Natural killer cell (primary cell): ENCODE measurements at regions not wholly inside any gene's neighbourhood (a gene's known extent, or its start where the extent isn't known, plus 50 kb on each side); places are given as distances from the start of the nearest gene placed in this dataset.

Experiments
- ATAC-seq, 3 donors: fragments of 150-1000 bp in 2 of 3; fragments of 200-7000 bp in 1 of 3; cut with Tn5 transposase; 1 replicate in 1 of 3; 2 replicates in 2 of 3; pipeline ENCODE4 v1.10.0; 2021; ENCODE audit warnings: mild to moderate bottlenecking in 2 of 3, moderate library complexity in 2 of 3
- DNase-seq, 2 donors: peaks; one replicate each; pipeline versions ENCODE4 v3.0.0 to v3.0.0-alpha.2; 2013 to 2021; ENCODE audit warnings: mixed read lengths in 1 of 2
- H3K27ac ChIP-seq: one replicate; pipeline ENCODE4 v1.5.1; 2013; ENCODE audit warnings: mild to moderate bottlenecking, low read length
- H3K27me3 ChIP-seq: one replicate; pipeline ENCODE4 v1.6.1; 2013; ENCODE audit warnings: low read length; ENCODE audit not compliant: control insufficient read depth, insufficient read depth
- H3K36me3 ChIP-seq: one replicate; pipeline ENCODE4 v1.6.1; 2013; ENCODE audit warnings: low read length; ENCODE audit not compliant: control insufficient read depth, insufficient read depth
- H3K4me1 ChIP-seq: one replicate; pipeline ENCODE4 v1.6.1; 2013; ENCODE audit warnings: low read length; ENCODE audit not compliant: control insufficient read depth, insufficient read depth
- H3K4me3 ChIP-seq: one replicate; pipeline ENCODE4 v1.5.1; 2013; ENCODE audit warnings: low read length
- H3K9me3 ChIP-seq: one replicate; pipeline ENCODE4 v1.6.1; 2013; ENCODE audit warnings: low read length; ENCODE audit not compliant: control insufficient read depth, insufficient read depth
- H3K27ac Mint-ChIP-seq, 2 donors: one replicate each; pipeline ENCODE4 v1.8.0; 2022; ENCODE audit warnings: mild to moderate bottlenecking in 2 of 2, mixed read lengths in 2 of 2, moderate library complexity in 1 of 2
- H3K27me3 Mint-ChIP-seq, 2 donors: one replicate each; pipeline ENCODE4 v1.8.0; 2022; ENCODE audit warnings: low read depth in 2 of 2, mixed read lengths in 2 of 2
- H3K36me3 Mint-ChIP-seq: one replicate; pipeline ENCODE4 v1.8.0; 2022; ENCODE audit warnings: mixed read lengths
- H3K4me1 Mint-ChIP-seq, 2 donors: one replicate each; pipeline ENCODE4 v1.8.0; 2022; ENCODE audit warnings: mixed read lengths in 2 of 2
- H3K4me3 Mint-ChIP-seq: one replicate; pipeline ENCODE4 v1.8.0; 2022; ENCODE audit warnings: mild to moderate bottlenecking, moderate library complexity, mixed read lengths
- H3K9me3 Mint-ChIP-seq, 2 donors: one replicate each; pipeline ENCODE4 v1.8.0; 2022; ENCODE audit warnings: mixed read lengths in 2 of 2
- WGBS: methylation state at CpG from one replicate; pipeline ENCODE4 v1.1.7; 2013; ENCODE audit warnings: missing lambda C conversion rate; ENCODE audit not compliant: insufficient coverage; 5-methylcytosine and 5-hydroxymethylcytosine counted together
- intact Hi-C: fragments of 100-400 bp; cut with micrococcal nuclease; formaldehyde crosslinking; loops from one replicate; pipeline ENCODE4 v1.14.2; 2022
- TF ChIP-seq, protein P1 (sequence below): fragments of 200-600 bp; IDR thresholded peaks from one replicate; pipeline ENCODE4 v1.8.0; 2022; ENCODE audit warnings: antibody characterized with exemption

DNA sequence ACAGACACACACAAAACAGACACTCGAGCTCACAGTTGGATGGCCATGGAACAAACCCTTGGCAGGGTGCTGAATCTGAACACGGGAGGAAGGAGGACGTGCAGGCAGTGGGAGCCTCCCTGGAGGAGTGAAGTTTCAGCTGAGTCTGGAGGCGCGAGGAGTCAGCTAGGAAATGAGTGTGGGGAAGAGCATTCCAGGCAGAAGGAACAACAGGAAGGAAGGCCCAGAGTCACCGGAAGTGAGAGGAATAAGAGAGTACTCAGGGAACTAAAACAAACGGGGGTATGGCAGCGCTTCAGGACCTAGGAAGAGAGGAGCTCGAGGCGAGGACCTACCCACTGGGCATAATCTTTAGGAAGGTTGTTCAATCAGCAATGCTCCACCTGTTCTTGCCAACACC is 137.3 kb downstream of the SYF2 start:
- Mint-ChIP-seq H3K36me3 (no peaks in the 10 kb centered on the region), H3K27ac (peak overlapping the region in 1 of 2 donors; percentile 66), H3K4me1 (peaks cover 57 to 61% of the 10 kb centered on the region in 2 donors), H3K27me3 (peaks cover 43 to 68% of the 10 kb centered on the region in 2 donors), H3K9me3 (no peaks in the 10 kb centered on the region), H3K4me3 (peak overlapping the region; percentile 63)
- H3K4me3 ChIP-seq, result no peak overlapping the region
- intact Hi-C loops, result no loop called here
- no peak for DNase-seq
- ATAC-seq, result no peak
- 83% methylated on average over 10 of the region's 10 CpGs for WGBS
- H3K4me1 ChIP-seq, result peaks cover 63% of the 10 kb centered on the region
- no peak overlapping the region for H3K27ac ChIP-seq
- H3K27me3 ChIP-seq, result peaks cover 5% of the 10 kb centered on the region
- H3K36me3 ChIP-seq, result no peaks in the 10 kb centered on the region
- no peaks in the 10 kb centered on the region for H3K9me3 ChIP-seq
- TF ChIP-seq, protein P1, sequence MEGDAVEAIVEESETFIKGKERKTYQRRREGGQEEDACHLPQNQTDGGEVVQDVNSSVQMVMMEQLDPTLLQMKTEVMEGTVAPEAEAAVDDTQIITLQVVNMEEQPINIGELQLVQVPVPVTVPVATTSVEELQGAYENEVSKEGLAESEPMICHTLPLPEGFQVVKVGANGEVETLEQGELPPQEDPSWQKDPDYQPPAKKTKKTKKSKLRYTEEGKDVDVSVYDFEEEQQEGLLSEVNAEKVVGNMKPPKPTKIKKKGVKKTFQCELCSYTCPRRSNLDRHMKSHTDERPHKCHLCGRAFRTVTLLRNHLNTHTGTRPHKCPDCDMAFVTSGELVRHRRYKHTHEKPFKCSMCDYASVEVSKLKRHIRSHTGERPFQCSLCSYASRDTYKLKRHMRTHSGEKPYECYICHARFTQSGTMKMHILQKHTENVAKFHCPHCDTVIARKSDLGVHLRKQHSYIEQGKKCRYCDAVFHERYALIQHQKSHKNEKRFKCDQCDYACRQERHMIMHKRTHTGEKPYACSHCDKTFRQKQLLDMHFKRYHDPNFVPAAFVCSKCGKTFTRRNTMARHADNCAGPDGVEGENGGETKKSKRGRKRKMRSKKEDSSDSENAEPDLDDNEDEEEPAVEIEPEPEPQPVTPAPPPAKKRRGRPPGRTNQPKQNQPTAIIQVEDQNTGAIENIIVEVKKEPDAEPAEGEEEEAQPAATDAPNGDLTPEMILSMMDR, result no peak

GRCh38 chr1:25094229-25094628 is 138.1 kb downstream of the SYF2 start:
- ATAC-seq (no peak), DNase-seq (no peak)
- H3K4me3 Mint-ChIP-seq, result peak overlapping the region; percentile 25
- TF ChIP-seq, protein P1, result no peak
- WGBS, result 91% methylated on average over 3 of the region's 3 CpGs
- Histone ChIP-seq H3K9me3 (no peaks in the 10 kb centered on the region), H3K36me3 (no peaks in the 10 kb centered on the region), H3K27me3 (peaks cover 5% of the 10 kb centered on the region), H3K4me1 (peaks cover 56% of the 10 kb centered on the region), H3K27ac (no peak overlapping the region), H3K4me3 (no peak overlapping the region)
- no peak overlapping the region for H3K27ac Mint-ChIP-seq
- peaks cover 46 to 68% of the 10 kb centered on the region in 2 donors for H3K27me3 Mint-ChIP-seq
- intact Hi-C loops, result no loop called here
- peaks cover 51 to 58% of the 10 kb centered on the region in 2 donors for H3K4me1 Mint-ChIP-seq
- no peaks in the 10 kb centered on the region for H3K9me3 Mint-ChIP-seq
- H3K36me3 Mint-ChIP-seq, result no peaks in the 10 kb centered on the region

DNA sequence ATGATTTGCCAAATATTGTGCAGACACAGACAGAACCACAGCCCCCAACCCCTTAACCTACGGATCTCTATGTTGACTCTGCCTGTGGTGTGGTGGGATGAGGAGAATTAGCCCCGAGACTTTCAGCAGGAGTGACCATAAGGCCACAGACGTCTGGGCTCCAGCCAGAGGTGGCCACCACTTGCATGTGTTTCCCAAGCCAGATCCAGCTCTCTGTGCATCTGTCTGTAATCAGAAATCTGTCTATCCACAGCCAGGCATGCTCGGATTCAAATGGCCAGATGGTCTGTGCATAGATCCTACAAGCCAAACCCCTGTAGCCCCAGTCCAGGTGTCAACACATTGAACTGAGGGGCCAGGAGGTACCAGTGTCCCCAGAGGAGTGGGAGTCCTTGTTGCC is 140.6 kb downstream of the SYF2 start:
- no peak for ATAC-seq
- TF ChIP-seq, protein P1, result no peak
- DNase-seq, result no peak
- no peaks in the 10 kb centered on the region for H3K36me3 Mint-ChIP-seq
- no peak overlapping the region for H3K27ac ChIP-seq
- no peaks in the 10 kb centered on the region for H3K9me3 ChIP-seq
- H3K27me3 ChIP-seq, result peaks cover 5% of the 10 kb centered on the region
- peaks cover 55 to 73% of the 10 kb centered on the region in 2 donors for H3K27me3 Mint-ChIP-seq
- no peak overlapping the region for H3K4me3 Mint-ChIP-seq
- 97% methylated on average over 3 of the region's 4 CpGs for WGBS
- H3K4me3 ChIP-seq, result no peak overlapping the region
- no peaks in the 10 kb centered on the region for H3K36me3 ChIP-seq
- no peaks in the 10 kb centered on the region for H3K9me3 Mint-ChIP-seq
- H3K4me1 Mint-ChIP-seq, result peaks cover 32 to 49% of the 10 kb centered on the region in 2 donors
- H3K4me1 ChIP-seq, result peaks cover 37% of the 10 kb centered on the region
- intact Hi-C loops, result no loop called here
- no peak overlapping the region for H3K27ac Mint-ChIP-seq

DNA sequence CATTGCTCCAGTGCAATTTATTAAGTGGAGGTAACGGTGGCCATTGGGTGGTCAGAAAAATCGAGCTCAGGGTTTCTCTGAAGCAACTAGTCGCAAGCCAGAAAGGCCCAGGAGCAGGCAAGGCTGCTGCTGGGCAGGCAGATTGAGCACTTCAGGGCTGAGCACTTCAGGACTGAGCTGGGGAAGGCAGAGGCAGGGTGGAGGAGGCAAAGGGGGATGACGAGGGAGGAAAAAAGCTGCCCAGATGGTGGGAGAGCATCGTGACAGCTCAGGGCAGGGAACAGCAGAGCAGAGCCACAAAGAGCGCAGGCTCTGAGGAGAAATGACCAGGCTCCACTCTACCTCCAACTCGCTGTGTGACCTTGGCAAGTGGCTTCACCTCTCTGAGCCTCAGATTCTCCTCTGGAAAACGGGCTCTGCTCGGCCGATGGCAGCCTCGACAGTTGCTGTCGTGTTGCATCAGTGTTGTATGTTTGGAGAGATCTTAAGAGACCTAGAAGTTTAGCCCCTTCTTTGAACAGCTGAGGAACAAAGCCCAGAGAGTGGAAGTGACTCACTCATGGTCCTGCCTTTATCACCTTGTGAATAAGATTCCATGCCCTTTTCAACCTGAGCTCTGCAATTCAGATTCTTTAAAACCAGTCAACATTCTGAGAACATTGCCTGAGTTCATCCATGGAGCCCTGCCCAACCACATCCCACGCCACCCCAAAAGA is 141.4 kb downstream of the SYF2 start:
- intact Hi-C loops, result no loop called here
- H3K4me1 ChIP-seq, result peaks cover 30% of the 10 kb centered on the region
- Mint-ChIP-seq H3K36me3 (no peaks in the 10 kb centered on the region), H3K9me3 (no peaks in the 10 kb centered on the region), H3K4me3 (no peak overlapping the region), H3K27ac (no peak overlapping the region), H3K27me3 (peaks cover 55 to 73% of the 10 kb centered on the region in 2 donors), H3K4me1 (peaks cover 24 to 41% of the 10 kb centered on the region in 2 donors)
- H3K36me3 ChIP-seq, result no peaks in the 10 kb centered on the region
- H3K27ac ChIP-seq, result no peak overlapping the region
- 93% methylated on average over 13 of the region's 13 CpGs for WGBS
- peaks cover 5% of the 10 kb centered on the region for H3K27me3 ChIP-seq
- DNase-seq (no peak), ATAC-seq (no peak)
- TF ChIP-seq, protein P1, result no peak
- no peak overlapping the region for H3K4me3 ChIP-seq
- no peaks in the 10 kb centered on the region for H3K9me3 ChIP-seq
